OCI-LY3 (cell line): ENCODE measurements at regions not wholly inside any gene's neighbourhood (a gene's known extent, or its start where the extent isn't known, plus 50 kb on each side); places are given as distances from the start of the nearest gene placed in this dataset.

ENCODE experiments used
- CTCF ChIP-seq: fragments of 200-600, 300-600 bp; sonication (generic); IDR thresholded peaks from 2 replicates; pipeline ENCODE4 v1.5.1; 2014; ENCODE audit warnings: antibody characterized with exemption, low read length, low read depth
- EZH2phosphoT487 ChIP-seq: fragments of 200-600 bp; shearing (Covaris generic); IDR thresholded peaks from 2 replicates; pipeline ENCODE4 v1.6.1; 2018; ENCODE audit warnings: antibody characterized with exemption, mixed run types, low read depth

- TF ChIP-seq CTCF (no peak), EZH2phosphoT487 (no peak)
Observed at GRCh38 chr16:14324581-14324980, 253.5 kb downstream of the MRTFB start.
